Astrocyte of the spinal cord (primary cell): ENCODE measurements at regions not wholly inside any gene's neighbourhood (a gene's known extent, or its start where the extent isn't known, plus 50 kb on each side); places are given as distances from the start of the nearest gene placed in this dataset.
"Not testable (repeated sequence)": the region's sequence is repeated elsewhere in the genome, so short reads cannot be mapped to it uniquely, and the experiment has no call there.

Experiments used
- DNase-seq: peaks from one replicate; pipeline ENCODE4 v3.0.0; 2011; ENCODE audit warnings: low read depth, low spot score
- H3K4me3 ChIP-seq: 2 replicates; pipeline ENCODE4 v1.5.1; 2011; ENCODE audit warnings: low read depth, mild to moderate bottlenecking, low read length, moderate library complexity
- in situ Hi-C: cut with HindIII; loops from 2 replicates; pipeline ENCODE4 v1.10.0; 2017; ENCODE audit warnings: low sequenced_read_pairs
- TF ChIP-seq, protein P1 (sequence below): IDR thresholded peaks from 2 replicates; pipeline ENCODE4 v1.5.1; 2012; ENCODE audit warnings: low read depth, mild to moderate bottlenecking, low read length, inconsistent platforms

DNA sequence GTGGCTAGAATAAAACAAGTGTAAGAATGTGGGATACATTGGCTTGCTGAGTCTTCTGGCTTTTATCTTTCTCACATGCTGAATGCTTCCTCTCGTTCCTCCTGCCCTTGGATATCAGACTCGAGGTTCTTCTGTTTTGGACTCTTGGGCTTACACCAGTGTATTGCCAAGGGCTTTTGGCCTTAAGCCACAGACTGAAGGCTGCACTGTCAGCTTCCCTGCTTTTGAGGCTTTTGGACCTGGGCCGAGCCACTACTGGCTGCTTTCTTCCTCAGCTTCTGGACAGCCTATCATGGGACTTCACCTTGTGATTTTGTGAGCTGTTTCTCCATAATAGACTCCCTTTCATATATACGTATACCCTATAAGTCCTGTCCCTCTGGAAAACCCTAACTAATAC, 300.9 kb upstream of the STXBP6 start:
- in situ Hi-C loops = no loop called here
- H3K4me3 ChIP-seq = no peak overlapping the region
- DNase-seq = no peak
- TF ChIP-seq, protein P1, sequence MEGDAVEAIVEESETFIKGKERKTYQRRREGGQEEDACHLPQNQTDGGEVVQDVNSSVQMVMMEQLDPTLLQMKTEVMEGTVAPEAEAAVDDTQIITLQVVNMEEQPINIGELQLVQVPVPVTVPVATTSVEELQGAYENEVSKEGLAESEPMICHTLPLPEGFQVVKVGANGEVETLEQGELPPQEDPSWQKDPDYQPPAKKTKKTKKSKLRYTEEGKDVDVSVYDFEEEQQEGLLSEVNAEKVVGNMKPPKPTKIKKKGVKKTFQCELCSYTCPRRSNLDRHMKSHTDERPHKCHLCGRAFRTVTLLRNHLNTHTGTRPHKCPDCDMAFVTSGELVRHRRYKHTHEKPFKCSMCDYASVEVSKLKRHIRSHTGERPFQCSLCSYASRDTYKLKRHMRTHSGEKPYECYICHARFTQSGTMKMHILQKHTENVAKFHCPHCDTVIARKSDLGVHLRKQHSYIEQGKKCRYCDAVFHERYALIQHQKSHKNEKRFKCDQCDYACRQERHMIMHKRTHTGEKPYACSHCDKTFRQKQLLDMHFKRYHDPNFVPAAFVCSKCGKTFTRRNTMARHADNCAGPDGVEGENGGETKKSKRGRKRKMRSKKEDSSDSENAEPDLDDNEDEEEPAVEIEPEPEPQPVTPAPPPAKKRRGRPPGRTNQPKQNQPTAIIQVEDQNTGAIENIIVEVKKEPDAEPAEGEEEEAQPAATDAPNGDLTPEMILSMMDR = no peak

DNA sequence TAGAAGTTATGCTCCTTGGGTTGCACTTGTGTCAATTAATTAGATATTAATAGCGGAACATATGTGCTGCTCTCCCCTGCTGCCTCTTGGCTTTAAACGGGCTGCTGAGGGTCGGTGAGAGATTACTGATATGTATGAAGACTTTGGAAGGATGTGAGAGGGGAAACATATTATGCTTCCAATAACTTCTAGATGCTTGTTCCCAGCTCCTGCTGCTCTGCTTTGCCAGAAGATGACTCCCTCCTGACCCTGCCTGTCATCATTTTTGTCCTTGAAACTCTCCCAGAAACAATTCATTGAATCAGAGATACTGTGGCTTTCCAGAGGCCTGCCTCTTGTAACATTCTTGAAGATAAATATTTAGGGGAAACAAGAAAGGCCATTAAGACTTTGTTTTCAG, 300.1 kb upstream of the STXBP6 start:
- no peak overlapping the region for H3K4me3 ChIP-seq
- TF ChIP-seq, protein P1 = no peak
- in situ Hi-C loops = no loop called here
- no peak for DNase-seq

DNA sequence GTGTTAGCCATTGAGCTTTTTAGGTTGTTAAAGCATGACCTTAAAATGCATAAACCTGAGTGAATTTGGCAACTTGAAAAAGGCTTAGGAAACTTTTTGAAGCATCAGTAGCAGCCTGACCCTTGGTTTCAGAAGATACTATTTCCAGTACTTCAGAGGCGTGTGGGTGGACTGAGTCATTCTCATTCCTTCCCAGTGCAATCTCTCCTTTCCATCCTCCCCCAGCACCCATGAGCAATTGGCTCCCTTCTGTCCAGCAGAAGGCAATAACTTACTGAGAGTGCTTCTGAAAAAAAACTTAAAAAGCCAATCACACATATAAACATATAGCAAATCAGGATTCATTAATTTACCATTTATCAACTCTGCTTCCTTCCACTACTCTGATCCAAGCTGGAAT, 299.3 kb upstream of the STXBP6 start:
- DNase-seq = no peak
- in situ Hi-C loops = no loop called here
- no peak overlapping the region for H3K4me3 ChIP-seq
- TF ChIP-seq, protein P1 = no peak

DNA sequence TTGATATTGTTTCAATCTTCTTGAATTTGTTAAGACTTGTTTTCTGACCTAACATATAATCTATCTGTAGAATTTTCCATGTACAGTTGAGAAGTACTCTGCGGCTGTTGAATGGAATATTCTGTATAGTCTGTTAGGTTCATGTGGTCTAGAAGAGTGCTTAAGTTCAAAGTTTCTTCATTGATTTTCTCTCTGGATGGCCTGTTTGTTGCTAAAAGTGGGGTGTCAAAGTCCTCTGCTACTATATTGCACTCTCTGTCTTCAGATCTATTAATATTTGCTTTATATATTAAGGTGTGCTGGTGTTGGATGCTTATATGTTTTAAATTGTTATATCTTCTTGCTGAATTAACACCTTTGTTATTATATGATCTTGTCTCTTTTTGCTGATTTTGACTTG, 290.9 kb upstream of the STXBP6 start:
- TF ChIP-seq, protein P1 = no peak
- H3K4me3 ChIP-seq = no peak overlapping the region
- DNase-seq = no peak
- in situ Hi-C loops = no loop called here

DNA sequence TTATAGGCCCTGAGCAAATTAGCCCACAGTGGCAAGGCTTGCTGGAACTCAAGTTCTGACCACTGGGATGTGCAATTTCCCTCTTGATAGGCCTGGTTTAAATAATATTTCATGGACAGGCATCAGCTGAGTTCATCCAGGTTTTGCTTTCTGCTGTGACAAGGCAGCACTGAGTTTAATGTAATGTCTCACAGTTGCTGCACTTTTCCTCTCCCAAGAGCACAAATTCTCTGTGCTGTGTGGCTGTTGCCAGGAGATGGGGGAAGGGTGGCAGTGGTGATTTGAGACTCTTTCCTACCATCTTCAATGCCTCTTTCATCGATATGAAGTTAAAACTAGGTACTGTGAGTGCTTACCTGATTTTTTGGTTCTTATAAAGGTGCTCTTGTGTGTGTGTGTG, 272.8 kb upstream of the STXBP6 start:
- in situ Hi-C loops = no loop called here
- TF ChIP-seq, protein P1 = no peak
- no peak for DNase-seq
- no peak overlapping the region for H3K4me3 ChIP-seq

DNA sequence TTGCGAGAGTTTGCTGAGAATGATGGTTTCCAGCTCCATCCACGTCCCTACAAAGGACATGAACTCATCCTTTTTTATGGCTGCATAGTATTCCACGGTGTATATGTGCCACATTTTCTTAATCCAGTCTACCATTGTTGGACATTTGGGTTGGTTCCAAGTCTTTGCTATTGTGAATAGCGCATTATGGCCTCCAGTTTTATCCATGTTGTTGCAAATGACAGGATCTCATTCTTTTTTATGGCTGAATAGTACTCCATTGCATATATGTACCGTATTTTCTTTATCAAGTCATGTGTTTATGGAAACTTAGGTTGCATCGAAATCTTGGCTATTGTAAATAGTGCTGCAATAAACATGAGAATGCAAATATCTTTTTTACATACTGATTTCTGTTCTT, 266.1 kb upstream of the STXBP6 start:
- H3K4me3 ChIP-seq, DNase-seq, in situ Hi-C loops: not testable (repeated sequence)

DNA sequence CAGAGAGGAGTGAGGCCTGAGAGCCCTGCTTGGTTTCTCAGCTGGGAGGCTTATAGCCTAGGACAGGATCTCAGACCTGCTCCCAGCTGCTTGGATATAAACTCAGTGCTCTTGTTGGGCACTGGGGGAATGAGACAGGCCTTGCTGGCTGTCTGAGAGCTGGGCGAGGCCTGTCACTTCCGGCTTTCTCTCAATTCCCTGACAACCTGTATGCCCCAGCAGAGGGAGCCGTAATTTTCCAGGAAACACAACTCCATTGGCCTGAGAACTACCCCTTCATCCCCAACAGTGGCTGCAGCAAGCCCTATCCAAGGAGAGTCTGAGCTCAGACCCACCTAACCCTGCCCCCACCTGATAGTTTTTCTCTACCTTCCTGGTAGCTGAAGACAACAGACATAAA, 258.3 kb upstream of the STXBP6 start:
- no peak overlapping the region for H3K4me3 ChIP-seq
- TF ChIP-seq, protein P1 = no peak
- DNase-seq = no peak
- in situ Hi-C loops = no loop called here
